ENCODE measurements at regions not wholly inside any gene's neighbourhood (a gene's known extent, or its start where the extent isn't known, plus 50 kb on each side); places are given as distances from the start of the nearest gene placed in this dataset.

DNA sequence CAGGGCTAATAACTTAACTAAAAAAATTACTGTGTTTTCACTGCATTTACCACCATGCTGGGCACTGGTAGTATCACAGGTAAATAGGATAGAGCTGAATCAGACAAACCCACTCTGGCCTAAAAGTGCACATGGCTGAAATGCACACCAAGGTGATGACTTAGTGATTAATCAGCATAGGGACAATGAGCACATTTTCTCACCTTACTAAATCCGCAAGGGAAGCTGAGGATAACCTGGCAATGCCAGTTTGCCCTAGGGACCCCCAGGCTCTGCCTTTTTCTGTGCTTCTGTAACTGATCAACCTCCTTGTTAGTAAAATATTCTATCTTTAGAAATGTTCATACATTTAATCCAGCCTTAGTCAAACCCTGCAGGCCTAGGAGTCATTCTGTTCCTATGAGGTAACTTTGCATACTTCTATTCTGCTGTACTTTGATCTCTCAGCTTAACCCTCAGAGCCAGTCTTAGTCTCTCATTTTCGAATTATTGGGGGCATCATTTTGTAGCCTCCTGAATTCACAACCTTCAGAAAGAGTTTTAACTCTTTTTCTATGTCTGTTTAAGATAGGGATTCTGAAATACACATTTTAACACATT is 562.9 kb upstream of the KCNMB2 start:
- H3K36me3 ChIP-seq = no peaks in the 10 kb centered on the region
- H3K27ac ChIP-seq = no peak overlapping the region
- H3K4me1 ChIP-seq = no peaks in the 10 kb centered on the region
- H3K9me3 ChIP-seq = no peaks in the 10 kb centered on the region
- TF ChIP-seq, protein P1, sequence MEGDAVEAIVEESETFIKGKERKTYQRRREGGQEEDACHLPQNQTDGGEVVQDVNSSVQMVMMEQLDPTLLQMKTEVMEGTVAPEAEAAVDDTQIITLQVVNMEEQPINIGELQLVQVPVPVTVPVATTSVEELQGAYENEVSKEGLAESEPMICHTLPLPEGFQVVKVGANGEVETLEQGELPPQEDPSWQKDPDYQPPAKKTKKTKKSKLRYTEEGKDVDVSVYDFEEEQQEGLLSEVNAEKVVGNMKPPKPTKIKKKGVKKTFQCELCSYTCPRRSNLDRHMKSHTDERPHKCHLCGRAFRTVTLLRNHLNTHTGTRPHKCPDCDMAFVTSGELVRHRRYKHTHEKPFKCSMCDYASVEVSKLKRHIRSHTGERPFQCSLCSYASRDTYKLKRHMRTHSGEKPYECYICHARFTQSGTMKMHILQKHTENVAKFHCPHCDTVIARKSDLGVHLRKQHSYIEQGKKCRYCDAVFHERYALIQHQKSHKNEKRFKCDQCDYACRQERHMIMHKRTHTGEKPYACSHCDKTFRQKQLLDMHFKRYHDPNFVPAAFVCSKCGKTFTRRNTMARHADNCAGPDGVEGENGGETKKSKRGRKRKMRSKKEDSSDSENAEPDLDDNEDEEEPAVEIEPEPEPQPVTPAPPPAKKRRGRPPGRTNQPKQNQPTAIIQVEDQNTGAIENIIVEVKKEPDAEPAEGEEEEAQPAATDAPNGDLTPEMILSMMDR (IDR thresholded peaks at IDR 0.05) = no peak
- DNase-seq (ENCODE audit: low spot score) = no peak
- no peaks in the 10 kb centered on the region for H3K27me3 ChIP-seq
- H3K4me3 ChIP-seq = no peak overlapping the region

DNA sequence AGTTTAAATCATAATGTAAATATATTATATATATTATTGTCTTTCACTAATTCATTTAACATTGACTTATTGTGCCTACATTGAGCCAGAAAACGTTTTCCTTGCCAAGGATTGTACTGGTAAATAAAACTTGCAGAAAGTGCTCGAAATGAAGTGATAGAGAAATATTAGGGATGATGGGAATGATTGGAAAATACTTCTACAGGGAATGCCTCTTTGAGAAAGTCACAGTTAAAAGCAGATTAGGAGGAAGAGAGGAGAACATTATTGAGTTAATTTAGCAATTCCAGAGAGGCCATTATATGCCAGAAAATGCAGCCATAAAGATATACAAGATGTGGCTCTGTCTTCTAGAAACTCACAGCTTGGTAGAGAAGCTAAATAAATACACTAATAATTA is 560.0 kb upstream of the KCNMB2 start:
- no peaks in the 10 kb centered on the region for H3K9me3 ChIP-seq
- no peak overlapping the region for H3K4me3 ChIP-seq
- no peaks in the 10 kb centered on the region for H3K27me3 ChIP-seq
- no peaks in the 10 kb centered on the region for H3K36me3 ChIP-seq
- H3K27ac ChIP-seq = no peak overlapping the region
- TF ChIP-seq, protein P1 (IDR thresholded peaks at IDR 0.05) = no peak
- DNase-seq (ENCODE audit: low spot score) = no peak
- no peaks in the 10 kb centered on the region for H3K4me1 ChIP-seq

DNA sequence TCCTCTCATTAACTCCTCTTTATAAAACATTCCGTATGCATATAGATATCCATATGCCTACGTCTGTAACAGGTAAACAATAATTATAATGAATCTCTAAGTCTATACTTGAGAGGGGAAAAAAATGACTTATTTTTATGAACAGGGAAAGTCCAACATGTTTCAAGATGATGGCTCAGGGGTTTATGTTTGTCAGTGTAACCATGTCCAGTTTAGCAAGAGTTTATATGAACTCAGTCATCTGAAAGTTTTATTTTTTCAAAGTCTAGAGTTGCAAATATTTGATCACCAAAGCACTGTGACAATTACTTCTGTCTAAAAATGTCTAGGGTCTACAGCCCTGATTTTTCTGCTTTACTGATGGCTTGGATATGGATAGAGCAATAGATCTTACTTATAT is 559.4 kb upstream of the KCNMB2 start:
- Histone ChIP-seq H3K36me3 (no peaks in the 10 kb centered on the region), H3K27ac (no peak overlapping the region)
- TF ChIP-seq, protein P1 (IDR thresholded peaks at IDR 0.05) = no peak

DNA sequence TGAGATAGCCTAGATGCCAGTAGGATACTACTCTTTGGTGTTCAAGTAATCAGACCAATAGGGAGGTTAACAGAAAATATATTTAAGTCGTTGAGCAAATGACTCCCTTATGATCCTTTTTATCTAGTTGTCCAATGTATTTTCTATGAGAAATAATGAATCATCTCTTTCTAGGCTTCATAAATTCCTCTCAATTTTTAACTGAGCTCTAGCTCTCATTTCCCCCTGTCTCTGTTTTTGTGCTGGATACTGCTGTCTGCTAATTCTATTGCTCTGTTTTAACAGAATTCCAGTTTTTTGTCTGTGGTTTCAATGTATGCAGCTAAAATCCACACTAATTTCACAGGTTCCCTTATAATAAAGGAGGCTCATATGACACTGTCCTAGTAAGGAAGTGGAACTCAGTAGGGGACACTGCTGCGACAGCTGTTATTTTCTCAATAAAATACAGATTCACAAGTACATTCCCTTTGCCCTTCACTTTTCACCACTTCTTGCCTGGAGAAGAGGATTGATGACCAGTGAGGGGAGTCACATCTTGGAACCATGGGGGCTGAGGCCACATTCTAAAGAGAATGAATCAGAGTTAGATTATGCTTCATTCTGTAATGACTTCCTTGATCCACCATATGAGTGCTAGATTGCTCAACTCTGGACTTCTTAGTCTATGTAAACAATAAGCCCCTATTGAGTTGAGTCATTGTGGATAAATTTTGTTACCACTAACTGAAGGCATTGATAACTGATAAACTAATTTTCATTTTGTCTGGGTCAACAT is 558.7 kb upstream of the KCNMB2 start:
- H3K27ac ChIP-seq = no peak overlapping the region
- TF ChIP-seq, protein P1 (IDR thresholded peaks at IDR 0.05) = no peak
- no peaks in the 10 kb centered on the region for H3K36me3 ChIP-seq
- no peaks in the 10 kb centered on the region for H3K9me3 ChIP-seq
- H3K4me3 ChIP-seq = no peak overlapping the region
- H3K4me1 ChIP-seq = no peaks in the 10 kb centered on the region
- H3K27me3 ChIP-seq = no peaks in the 10 kb centered on the region
- no peak for DNase-seq (ENCODE audit: low spot score)

More for the DNA sequence above, 559.4 kb upstream of the KCNMB2 start:
- Histone ChIP-seq H3K4me1 (no peaks in the 10 kb centered on the region), H3K9me3 (no peaks in the 10 kb centered on the region), H3K27me3 (no peaks in the 10 kb centered on the region), H3K4me3 (no peak overlapping the region)
- DNase-seq (ENCODE audit: low spot score) = no peak

DNA sequence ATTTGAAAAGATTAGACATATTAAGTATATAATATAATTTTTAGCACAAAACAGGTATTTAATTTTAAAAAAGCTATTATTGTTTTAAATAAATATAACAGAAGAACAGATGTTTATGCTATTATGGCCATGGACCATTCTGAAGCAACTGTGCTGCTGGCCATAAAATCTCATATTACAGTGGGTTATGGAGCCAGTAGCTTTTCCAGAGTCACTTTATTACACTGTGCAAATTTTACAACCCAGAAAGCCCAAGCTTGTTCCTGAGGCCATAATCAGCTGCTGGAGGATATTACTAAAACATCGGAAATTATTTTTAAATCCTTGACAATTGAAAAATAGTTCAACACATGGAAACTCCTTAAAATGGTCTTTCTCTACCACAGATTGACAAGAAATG is 557.3 kb upstream of the KCNMB2 start:
- no peak for DNase-seq (ENCODE audit: low spot score)
- no peaks in the 10 kb centered on the region for H3K27me3 ChIP-seq
- TF ChIP-seq, protein P1 (IDR thresholded peaks at IDR 0.05) = no peak

More for the DNA sequence above, 557.3 kb upstream of the KCNMB2 start:
- Histone ChIP-seq H3K4me3 (no peak overlapping the region), H3K9me3 (no peaks in the 10 kb centered on the region), H3K4me1 (no peaks in the 10 kb centered on the region), H3K36me3 (no peaks in the 10 kb centered on the region), H3K27ac (no peak overlapping the region)
